ENCODE measurements at regions not wholly inside any gene's neighbourhood (a gene's known extent, or its start where the extent isn't known, plus 50 kb on each side); places are given as distances from the start of the nearest gene placed in this dataset.
"Not testable (repeated sequence)": the region's sequence is repeated elsewhere in the genome, so short reads cannot be mapped to it uniquely, and the experiment has no call there.

GRCh38 chr2:210961249-210961648 lies 404.9 kb downstream of the CPS1 start:
- no peak for DNase-seq (ENCODE audit: low read depth)

GRCh38 chr2:210963386-210963785 lies 407.0 kb downstream of the CPS1 start:
- DNase-seq (ENCODE audit: low read depth), result no peak

- no peak for DNase-seq (ENCODE audit: low read depth)
Observed at GRCh38 chr2:210964141-210964764, 407.9 kb downstream of the CPS1 start.

GRCh38 chr2:210965472-210965871 lies 409.1 kb downstream of the CPS1 start:
- no peak for DNase-seq (ENCODE audit: low read depth)

GRCh38 chr2:210966330-210966729 lies 409.9 kb downstream of the CPS1 start:
- no peak for DNase-seq (ENCODE audit: low read depth)

GRCh38 chr2:210971431-210971830 lies 415.0 kb downstream of the CPS1 start:
- no peak for DNase-seq (ENCODE audit: low read depth)

GRCh38 chr2:210986806-210987205 lies 430.4 kb downstream of the CPS1 start:
- not testable (repeated sequence) for DNase-seq (ENCODE audit: low read depth)

- no peak for DNase-seq (ENCODE audit: low read depth)
Observed at GRCh38 chr2:210991107-210991506, 434.7 kb downstream of the CPS1 start.

- no peak for DNase-seq (ENCODE audit: low read depth)
Observed at GRCh38 chr2:210994104-210994503, 437.7 kb downstream of the CPS1 start.

GRCh38 chr2:210997373-210997772 lies 441.0 kb downstream of the CPS1 start:
- DNase-seq (ENCODE audit: low read depth), result no peak

GRCh38 chr2:210998334-210998733 lies 441.9 kb downstream of the CPS1 start:
- no peak for DNase-seq (ENCODE audit: low read depth)

GRCh38 chr2:211014376-211014775 lies 458.0 kb downstream of the CPS1 start:
- DNase-seq (ENCODE audit: low read depth), result no peak

GRCh38 chr2:211014906-211015305 lies 458.5 kb downstream of the CPS1 start:
- DNase-seq (ENCODE audit: low read depth), result no peak

GRCh38 chr2:211025089-211025488 lies 468.7 kb downstream of the CPS1 start:
- not testable (repeated sequence) for DNase-seq (ENCODE audit: low read depth)

- no peak for DNase-seq (ENCODE audit: low read depth)
Observed at GRCh38 chr2:211026109-211026508, 469.7 kb downstream of the CPS1 start.

GRCh38 chr2:211027976-211028375 lies 471.6 kb downstream of the CPS1 start:
- DNase-seq (ENCODE audit: low read depth), result no peak

- DNase-seq (ENCODE audit: low read depth), result no peak
Observed at GRCh38 chr2:211033765-211034164, 477.4 kb downstream of the CPS1 start.

GRCh38 chr2:211035548-211036185 lies 479.3 kb downstream of the CPS1 start:
- no peak for DNase-seq (ENCODE audit: low read depth)

GRCh38 chr2:211045025-211045424 lies 488.6 kb downstream of the CPS1 start:
- DNase-seq (ENCODE audit: low read depth), result no peak

- DNase-seq (ENCODE audit: low read depth), result no peak
Observed at GRCh38 chr2:211049321-211050018, 493.1 kb downstream of the CPS1 start.

- DNase-seq (ENCODE audit: low read depth), result no peak
Observed at GRCh38 chr2:211055438-211055837, 499.0 kb downstream of the CPS1 start.

GRCh38 chr2:211061612-211062296 lies 505.4 kb downstream of the CPS1 start:
- DNase-seq (ENCODE audit: low read depth), result no peak

GRCh38 chr2:211062297-211062612 lies 505.9 kb downstream of the CPS1 start:
- DNase-seq (ENCODE audit: low read depth), result no peak
